MM.1S (cell line): ENCODE measurements at regions not wholly inside any gene's neighbourhood (a gene's known extent, or its start where the extent isn't known, plus 50 kb on each side); places are given as distances from the start of the nearest gene placed in this dataset.

ENCODE experiments used
- CTCF ChIP-seq: fragments of 300-600 bp; sonication (generic); IDR thresholded peaks from 2 replicates; pipeline ENCODE4 v1.5.1; 2016; ENCODE audit warnings: antibody characterized with exemption, low read length, mixed read lengths
- EZH2 ChIP-seq: fragments of 300-600 bp; sonication (generic); optimal IDR thresholded peaks from 2 replicates; pipeline ENCODE3; 2017; ENCODE audit warnings: low read depth, mild to moderate bottlenecking, antibody characterized with exemption, low read length, mixed read lengths
- EZH2phosphoT487 ChIP-seq: fragments of 300-600 bp; sonication (generic); IDR thresholded peaks from 2 replicates; pipeline ENCODE4 v1.6.1; 2018; ENCODE audit warnings: antibody characterized with exemption, low read length

- TF ChIP-seq EZH2, result no peak
- TF ChIP-seq CTCF, result no peak
- no peak for TF ChIP-seq EZH2phosphoT487
Observed at GRCh38 chr6:61585504-61585903, 700.5 kb downstream of the KHDRBS2 start.
